T-helper 1 cell treated with Interleukin-12 subunit alpha and Interleukin-12 subunit beta and Interleukin-4 antibody, amounts not matched to agents 30 ng/mL and 1 ng/mL, for 36 hours (primary cell): ENCODE measurements at regions not wholly inside any gene's neighbourhood (a gene's known extent, or its start where the extent isn't known, plus 50 kb on each side); places are given as distances from the start of the nearest gene placed in this dataset.

Source experiments
- intact Hi-C: fragments of 100-400 bp; cut with micrococcal nuclease; formaldehyde crosslinking; loops from one replicate; pipeline ENCODE4 v1.15.1; 2024

DNA sequence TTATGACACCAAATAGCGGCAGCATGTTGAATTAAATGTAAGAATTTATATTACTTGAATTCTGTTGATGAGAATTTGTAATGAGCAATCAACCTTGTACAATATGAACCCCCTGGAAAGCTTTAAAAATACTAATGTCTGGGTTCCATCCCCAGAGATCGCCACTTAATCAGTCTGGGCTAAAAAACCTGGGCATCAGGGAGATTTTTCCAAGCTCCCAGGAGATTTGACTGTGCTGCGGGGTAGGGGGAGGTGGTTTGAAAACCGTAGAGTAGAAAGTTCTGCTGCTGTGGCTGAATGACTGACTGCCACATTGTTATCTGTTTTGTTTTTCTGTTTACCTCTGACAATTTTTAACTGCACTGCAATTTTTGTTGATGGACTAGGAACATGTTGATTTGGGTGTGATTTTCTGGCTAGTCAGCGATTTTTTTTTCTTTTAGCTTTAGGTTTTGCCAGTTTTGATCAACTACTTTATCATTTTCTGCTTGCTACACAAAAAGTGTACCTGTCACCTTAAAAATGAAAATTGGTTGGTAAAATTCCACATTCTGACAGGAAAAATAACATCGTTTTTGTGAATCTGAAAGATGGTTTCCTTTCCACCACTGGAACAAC, 79.3 kb downstream of the PCTP start:
- intact Hi-C loops, result no loop called here

DNA sequence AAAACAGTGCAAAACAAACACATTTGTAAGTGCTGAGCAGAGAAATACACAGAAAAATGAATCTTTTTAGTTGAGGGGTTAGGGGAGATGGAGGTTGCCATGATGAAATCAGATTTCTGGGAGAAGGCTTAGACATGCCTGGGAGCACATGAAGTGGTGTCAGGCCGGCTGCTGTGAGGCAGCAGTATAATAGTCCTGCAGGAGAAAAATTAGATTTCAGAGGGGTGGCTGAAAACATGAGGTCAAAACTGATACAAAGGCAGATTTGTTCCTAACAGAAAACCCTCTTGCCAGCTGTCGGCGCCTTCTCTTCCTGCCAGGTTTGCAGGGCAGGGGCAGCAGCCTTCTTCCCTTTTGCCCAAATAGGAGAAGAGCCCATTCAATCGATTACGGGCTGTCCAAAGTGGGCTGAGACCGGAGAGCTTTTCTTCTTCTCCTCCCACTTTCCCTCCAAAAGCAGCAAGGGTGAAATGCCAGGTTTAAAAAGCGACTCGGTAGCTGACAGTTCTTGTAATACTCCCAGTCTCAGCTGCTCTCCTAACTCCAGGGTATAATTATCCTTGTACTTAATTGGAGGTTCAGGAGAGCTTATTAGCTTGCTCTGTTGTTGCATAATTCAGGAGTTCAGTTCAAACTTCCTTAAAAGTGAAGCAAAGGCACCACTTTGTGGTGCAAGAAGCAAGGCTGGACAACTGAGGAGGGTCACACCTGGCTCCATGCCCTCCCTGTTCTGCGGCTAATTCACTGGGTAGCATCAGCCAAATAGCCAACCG, 80.0 kb downstream of the PCTP start:
- intact Hi-C loops, result no loop called here

DNA sequence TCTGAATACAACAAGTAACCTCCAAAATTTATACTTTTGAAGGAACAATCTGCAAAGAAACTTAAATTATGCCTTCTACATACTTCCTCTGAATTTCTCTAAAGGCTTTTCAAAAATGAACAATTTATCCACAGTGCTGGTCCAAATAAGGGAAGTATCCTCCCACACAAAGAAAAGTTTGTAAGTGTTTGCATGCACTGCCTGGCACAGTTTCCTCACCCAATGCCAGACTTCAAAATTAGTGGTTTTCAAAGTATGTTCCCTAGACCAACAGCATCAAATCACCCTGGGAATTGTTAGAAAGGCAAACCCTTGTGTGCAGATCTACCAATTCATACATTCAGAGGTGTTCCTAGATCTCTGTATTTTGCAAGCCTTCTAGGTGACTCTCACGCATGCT, 82.5 kb downstream of the PCTP start:
- intact Hi-C loops, result no loop called here

DNA sequence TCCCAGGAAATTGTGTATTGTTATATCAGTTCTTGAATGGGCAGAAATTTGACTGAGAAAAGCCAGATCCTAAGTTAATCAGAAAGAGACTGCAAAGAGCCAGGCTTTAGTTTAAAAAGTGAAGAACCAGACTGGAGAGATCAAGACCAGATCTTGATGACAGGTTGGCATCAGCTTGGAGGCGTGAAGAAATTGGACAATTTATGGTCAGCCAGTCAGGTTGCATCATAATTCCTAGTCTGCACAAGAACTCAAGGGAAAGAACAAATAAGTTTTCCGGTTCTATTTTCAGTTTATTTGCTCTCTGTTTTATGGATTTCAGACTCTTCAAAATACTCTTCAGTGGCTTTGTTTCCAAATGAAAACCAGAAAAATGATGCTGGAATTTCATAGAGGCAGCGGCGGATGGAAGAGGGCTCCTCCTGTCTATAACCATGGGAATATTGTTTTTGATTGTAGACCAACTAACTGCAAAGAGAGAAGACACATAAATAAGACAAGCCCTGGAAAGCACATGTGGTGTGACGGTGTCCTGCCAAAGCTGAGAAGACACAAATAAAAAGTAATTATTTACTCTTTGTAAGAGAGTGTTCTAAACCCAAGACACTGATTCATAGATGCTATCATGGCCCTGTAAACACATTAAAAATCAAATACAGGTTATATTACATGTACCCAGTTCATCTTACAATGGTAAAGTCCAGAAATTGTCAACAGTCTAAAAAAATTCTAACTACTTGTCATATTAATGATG, 91.7 kb downstream of the PCTP start:
- intact Hi-C loops, result loop anchor here (10.0 kb wide), 1 partner anchor 632 kb away; no protein-coding TSS in a partner anchor

DNA sequence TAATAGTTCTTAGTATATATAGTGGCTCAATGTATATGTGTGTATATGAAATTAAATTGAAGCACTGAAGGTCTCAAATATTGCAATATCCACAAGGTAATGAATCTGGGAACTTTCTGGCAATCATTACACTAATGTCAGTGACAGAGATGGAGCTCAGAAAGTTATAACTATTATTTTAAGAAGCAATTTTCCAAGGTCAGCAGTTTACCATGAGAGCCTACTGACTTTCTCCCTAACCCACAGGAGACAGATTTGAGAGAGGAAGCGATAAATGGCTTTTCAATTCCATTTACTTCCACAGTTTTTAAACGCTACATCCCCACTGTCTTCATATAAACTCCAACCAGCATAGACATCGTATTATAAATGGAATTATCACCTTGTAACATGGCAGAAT, 92.9 kb downstream of the PCTP start:
- intact Hi-C loops, result loop anchor here (10.0 kb wide), 1 partner anchor 631 kb away; no protein-coding TSS in a partner anchor

DNA sequence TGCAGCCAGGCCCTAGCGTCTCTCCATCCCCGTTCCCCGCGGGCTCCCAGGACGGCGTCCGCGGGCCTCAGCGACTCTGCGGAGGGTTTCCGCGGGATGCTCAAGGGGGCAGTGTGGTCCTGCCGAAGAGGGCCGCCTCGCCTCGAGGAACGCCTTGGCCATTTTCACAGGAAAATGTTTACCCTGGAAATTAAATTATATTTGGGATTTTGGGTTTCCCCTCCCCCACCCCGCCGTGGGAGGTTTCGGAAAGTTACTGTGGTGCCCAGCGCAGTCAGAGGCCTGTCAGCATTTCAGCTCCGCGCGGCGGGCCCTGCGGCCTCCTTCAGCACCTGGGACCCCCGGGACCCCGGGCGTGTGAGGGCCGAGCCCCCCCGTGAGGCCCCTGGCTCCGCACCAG, 94.5 kb downstream of the PCTP start:
- intact Hi-C loops, result loop anchor here (10.0 kb wide), 1 partner anchor 629 kb away; no protein-coding TSS in a partner anchor

DNA sequence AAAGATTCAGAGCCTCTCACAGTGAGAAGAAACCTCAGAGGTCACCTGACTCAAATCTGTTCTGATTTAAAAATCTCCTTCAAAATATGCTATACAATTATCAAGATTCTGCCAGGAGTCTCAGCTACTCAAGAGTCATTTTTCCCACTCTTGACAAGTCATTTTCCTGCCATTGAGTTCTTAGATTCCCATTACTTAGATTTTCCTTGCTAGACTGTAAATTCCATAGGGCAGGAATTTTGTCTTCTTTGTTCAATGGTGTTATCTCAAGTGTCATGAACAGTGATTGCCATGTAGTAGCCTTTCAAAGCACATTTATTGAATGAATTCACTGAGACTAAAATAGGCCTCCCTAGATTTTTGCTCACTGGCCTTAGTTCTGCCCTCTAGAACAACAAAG, 95.9 kb downstream of the PCTP start:
- intact Hi-C loops, result loop anchor here (10.0 kb wide), 1 partner anchor 628 kb away; no protein-coding TSS in a partner anchor

DNA sequence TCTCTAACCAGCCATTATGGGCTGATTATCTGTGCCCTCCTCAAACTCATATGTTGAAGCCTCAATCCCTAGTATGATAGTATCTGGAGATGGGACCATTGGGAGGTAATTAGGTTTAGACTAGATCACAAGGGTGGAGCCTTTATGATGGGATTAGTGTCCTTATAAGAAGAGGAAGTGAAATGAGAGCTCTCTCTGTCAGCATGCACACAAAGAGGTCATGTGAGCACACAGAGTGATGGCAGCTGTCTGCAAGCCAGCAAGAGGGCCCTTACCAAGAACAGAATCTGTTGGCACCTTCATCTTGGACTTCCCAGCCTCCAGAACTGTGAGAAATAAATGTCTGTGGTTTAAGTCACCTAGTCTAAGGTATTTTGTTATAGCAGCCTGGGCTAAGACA, 101.9 kb downstream of the PCTP start:
- intact Hi-C loops, result no loop called here

DNA sequence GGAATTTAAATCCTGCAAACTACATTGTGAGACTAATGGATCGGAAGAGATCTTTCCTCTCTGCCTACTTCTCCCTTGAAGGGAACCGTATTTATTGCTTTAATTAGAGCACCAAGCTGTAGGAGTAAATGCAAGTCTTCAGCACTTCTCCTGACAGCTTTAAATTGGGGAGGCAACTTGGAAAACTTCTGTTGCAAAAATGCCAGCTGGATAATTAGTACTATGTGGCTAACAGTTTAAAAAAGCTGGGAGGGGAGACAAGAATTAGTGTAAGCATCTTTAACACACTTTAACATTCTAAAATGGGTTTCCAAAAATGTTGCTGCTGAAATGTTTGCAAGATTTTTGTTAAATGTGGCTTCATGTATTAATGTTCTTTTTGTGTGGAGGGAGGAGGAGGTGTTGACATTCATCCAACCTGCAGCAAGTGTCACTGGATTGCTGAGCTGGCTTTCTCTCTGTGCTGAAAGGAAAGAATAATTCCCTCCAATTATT, 108.5 kb downstream of the PCTP start:
- intact Hi-C loops, result no loop called here

DNA sequence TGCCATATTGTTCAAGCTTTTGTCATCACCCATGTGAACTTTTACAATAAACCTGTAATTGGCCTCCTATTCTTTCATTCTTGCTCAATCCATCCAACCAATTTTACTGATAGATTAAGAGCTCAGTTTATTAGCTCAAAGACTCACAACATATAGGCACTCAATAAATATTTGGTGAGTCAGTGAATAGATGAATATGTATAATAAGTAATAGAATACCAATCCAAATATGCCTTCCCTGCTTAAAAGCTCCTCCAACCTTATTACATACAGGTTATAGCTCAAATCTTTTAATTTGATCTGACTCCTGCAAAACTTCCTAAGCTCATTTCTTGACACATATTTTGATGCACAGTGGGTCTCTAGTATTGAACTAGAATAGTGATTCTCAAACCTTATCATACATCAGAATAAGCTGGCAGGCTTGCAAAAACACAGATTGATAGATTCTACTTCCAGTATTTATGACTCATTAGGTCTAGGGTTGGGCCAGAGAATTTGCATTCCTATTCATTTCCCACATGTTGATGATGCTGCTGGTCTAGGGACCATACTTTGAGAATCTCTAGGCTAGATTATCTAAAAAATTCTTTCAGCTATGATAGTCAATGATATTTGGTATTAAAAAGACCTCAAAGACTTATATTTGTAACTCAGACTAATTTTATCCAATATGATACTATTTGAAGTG, 114.4 kb downstream of the PCTP start:
- intact Hi-C loops, result no loop called here

DNA sequence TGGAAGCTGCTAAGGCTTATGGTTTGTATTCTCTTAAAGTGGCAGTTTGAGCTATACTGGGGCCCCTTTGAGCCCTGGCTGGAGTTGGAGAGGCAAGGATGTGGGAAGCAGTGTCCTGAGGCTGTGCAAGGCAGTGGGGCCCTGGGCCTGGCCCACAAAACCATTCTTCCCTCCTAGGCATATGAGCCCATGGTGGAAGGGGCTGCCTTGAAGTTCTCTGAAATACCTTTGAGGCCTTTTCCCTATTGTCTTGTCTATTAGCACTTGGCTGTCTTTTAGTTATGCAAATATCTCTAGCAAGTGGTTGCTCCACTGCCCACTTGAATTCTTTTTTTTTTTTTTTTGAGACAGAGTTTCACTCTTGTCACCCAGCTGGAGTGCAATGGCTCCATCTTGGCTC, 119.2 kb downstream of the PCTP start:
- intact Hi-C loops, result no loop called here

DNA sequence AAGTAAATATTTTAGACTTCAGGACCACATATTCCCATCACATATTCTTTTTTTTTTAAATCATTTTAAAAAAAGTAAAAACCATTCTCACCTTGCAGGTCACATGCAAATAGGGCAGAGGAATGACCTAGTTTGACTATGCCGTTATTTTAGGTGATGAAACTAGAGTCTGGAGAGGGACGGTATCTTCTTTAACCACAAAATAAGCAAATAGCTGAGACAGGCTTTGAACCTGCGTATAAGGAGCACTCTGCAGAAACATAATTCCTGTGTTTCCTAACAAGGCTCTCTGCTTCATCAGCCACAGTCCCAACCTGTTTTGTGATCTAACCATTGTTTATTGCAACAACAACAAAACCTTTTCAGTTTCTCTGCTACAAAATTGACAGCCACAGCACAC, 121.5 kb downstream of the PCTP start:
- intact Hi-C loops, result no loop called here

DNA sequence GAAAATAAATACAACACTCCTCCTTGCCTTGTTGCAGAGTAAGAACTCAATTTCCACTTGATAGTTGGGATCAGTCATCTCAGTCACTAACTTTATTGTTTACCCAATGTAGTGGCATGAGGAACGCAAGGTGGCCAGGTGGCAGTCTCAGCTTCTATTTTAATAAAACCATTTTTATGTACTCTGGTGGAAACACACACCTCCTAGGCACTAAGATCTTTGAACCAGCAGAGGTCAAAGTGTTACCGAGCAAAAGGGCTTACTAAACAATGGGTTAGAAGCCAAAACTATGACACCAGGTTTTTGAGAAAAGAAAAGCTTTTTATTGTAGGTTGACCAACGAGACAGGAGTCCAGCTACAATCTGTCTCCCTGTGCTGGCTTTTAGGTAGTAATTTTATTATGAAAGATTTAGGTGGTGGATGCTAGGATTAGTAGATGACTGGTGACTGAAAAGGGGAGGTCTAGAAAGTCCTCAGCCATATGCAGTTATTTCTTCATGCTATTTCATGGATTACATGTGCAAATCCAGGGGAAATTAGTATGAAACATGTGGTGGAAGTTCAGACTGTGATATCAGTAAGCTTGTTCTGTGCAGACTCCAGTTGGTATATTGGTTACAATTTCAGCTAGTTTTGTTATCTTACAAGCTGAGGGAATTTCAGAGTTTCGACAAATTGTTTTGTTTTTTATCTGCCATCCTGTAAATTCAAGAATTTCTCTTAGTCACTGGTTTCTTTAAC, 122.3 kb downstream of the PCTP start:
- intact Hi-C loops, result no loop called here

DNA sequence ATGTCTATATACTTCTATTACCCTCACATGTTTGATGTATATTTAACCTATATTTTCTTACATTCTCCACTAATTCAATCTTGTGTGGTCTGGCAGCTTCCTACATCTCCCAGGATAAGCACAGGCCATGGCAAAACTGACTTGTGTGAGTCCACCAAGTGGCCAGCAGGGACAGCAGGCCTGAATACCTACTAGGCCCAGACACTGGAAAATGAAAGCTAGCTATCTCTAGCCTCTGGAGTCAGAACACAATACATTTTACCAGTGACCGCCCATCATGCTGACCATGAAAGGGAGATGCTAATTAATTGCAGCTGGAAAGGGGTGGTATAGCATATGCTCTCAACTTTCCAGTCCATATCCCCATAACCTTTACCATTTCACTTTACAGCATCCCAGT, 132.3 kb downstream of the PCTP start:
- intact Hi-C loops, result no loop called here

DNA sequence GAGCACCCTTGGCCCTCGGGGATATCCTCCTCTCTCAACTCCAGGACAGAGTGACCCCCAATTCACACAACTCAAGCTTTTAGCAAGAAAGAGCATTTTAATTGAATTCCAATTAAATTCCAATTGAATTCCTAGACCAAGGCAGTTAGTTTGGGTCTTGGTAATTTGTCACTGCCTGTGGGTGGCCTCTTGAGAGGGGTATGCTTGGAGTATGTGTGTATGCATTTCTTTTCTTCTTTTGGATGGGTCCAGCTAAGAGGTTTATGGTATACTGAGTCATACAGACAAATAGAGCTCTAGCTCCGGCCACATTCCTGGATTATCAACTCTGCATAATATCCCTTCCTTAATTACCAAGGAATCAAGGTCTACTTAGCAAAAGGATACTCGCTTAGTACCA, 136.7 kb downstream of the PCTP start:
- intact Hi-C loops, result no loop called here

DNA sequence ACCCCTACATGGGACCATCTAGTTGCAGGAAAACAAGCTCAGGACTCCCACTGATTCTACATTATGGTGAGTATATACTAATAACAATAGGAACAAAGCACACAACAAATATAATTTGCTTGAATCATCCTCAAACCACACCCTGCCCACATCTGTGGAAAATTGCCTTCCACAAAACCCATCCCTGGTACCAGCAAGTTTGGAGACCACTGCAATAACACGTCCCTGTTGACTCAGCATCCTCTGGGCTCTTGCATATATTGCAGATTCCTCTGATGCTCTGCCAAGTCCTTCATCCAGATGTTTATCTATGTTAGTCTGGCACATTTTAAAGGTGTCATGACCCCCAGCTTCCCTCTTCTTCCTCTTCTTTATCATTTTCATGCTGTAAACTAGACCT, 138.4 kb downstream of the PCTP start:
- intact Hi-C loops, result no loop called here

DNA sequence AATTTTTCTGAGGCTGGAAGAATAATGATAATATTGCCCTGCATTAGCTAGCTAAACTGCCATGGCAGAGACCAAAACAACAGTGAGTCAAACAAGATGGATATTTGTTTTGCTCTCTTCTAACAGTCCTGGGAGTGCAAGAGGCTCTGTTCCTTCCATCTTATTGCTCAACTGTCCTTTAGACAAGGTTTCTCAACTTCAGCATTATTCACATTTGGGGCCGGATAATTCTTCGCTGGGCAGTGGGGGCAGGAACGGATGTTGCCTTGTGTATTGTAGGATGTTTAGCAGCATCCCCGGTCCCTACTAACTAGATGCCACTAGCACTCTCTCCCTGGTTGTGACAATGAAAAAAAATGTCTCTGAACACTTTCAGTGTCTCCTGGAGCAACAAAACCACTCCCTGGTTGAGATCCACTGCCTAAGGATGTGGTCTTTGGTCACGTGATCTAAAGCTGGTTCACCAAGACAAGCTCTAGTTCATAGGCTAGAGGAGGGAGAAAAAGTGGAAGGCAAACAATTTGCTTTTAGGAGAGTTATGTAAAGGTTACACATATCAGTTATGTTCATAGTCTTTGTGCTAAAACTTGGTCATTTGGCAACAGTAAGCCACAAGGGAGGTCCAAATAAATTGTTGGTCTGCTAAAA, 144.4 kb downstream of the PCTP start:
- intact Hi-C loops, result no loop called here

DNA sequence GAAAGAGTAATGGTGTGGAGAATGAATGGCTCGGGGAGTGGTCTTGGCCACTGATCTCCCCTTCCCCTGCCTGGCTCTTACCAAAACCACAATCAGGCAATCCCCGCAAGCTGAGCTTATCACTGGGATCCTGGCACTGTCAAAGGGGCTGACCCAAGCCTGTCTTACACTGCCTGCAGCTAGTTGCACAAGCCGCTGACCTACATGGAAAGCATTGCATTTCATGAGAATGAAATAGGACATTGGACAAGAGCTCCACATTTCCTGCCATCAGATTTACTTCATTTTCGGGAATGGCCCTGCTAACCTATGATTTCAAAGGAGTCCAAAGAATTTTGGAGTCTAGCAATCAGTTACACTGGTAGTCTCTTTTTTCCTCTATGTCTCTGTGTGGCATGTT, 146.4 kb downstream of the PCTP start:
- intact Hi-C loops, result no loop called here

DNA sequence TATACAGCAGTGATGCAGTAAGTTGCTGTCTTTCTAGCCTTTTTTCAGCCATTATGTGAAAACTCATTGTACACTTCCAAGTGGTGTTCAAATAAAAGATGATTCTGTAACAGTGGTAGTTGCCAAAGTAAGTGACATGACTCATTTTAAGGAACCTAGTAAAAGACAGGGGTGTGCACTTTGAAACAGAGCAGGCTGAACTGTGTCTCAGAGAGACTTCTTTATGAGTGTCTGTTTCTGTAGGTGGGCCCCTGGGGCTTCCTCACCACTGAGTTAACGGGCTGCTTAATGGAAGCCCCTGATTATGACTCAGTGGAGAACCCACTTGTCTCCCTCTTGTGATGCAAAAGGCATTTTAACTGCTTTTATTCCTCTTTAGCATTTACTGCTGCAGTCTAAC, 147.3 kb downstream of the PCTP start:
- intact Hi-C loops, result no loop called here

DNA sequence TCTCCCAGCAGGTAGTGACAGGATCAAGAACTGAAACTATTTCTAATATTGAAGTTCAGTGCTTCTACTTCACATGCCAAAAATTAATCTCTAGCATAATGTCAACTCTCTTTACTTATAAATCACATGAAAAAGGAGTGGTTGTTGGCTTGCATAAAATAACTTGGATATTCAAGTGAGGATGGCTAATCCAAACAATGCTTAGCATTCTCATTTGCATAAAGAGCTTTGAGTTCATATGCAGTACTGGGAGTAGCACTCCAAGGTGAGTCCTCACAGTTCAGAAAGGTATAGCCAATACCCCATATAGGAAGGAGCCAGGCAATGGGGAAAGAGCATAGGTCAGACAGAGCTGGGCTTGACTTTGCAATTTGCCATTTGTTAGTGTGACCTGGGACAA, 149.3 kb downstream of the PCTP start:
- intact Hi-C loops, result no loop called here
